CMK (cell line): ENCODE measurements at regions not wholly inside any gene's neighbourhood (a gene's known extent, or its start where the extent isn't known, plus 50 kb on each side); places are given as distances from the start of the nearest gene placed in this dataset.

Experiments
- DNase-seq: peaks from one replicate; pipeline ENCODE4 v3.0.0-alpha.2; 2010; ENCODE audit warnings: low read depth

- DNase-seq: no peak
Observed at GRCh38 chr2:216914491-216914890, 54.6 kb upstream of the TNP1 start.

- no peak for DNase-seq
Observed at GRCh38 chr2:216911886-216912285, 52.0 kb upstream of the TNP1 start.

- no peak for DNase-seq
Observed at GRCh38 chr2:216911008-216911407, 51.1 kb upstream of the TNP1 start.

- no peak for DNase-seq
Observed at GRCh38 chr2:216909541-216910210, 49.8 kb upstream of the TNP1 start.
